ENCODE measurements at regions not wholly inside any gene's neighbourhood (a gene's known extent, or its start where the extent isn't known, plus 50 kb on each side); places are given as distances from the start of the nearest gene placed in this dataset.

DNA sequence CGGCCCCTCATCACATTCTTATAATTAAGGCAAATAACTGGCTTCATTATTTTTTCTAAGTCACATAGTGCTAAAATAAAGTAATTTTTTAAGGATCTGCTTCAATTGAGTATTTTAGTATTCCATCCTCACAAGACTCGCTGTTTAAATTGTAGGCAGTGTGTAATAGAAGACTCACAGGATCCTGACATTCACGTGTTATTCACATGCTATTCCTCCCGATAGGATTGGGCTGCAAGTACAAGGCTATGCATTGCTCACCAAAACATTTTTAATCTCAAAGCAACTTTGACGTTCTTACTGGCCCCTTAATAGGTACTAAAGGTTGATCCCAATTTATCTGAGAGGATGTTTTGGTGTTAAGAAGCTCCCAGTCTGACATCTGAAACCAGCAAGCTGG, 127.6 kb upstream of the L3MBTL4 start:
- TF ChIP-seq YY1 (IDR thresholded peaks at IDR 0.05; ENCODE audit: insufficient read depth, insufficient read length) (no peak), ZNF274 (IDR thresholded peaks at IDR 0.05; ENCODE audit: low read depth, low read length) (no peak)

Measured in NT2/D1 (cell line).